ENCODE measurements at regions not wholly inside any gene's neighbourhood (a gene's known extent, or its start where the extent isn't known, plus 50 kb on each side); places are given as distances from the start of the nearest gene placed in this dataset.

- ChIA-PET CTCF (no interaction called here), POLR2A (no interaction called here)
- Histone ChIP-seq H3K27ac (ENCODE audit: low read length in 2 of 2) (no peak overlapping the region), H3K9ac (ENCODE audit: low read length) (no peak overlapping the region), H4K20me1 (ENCODE audit: control insufficient read depth, insufficient read depth, low read length, poor library complexity, severe bottlenecking) (no peaks in the 10 kb centered on the region), H3K9me3 (ENCODE audit: control extremely low read depth in 1 of 3, control insufficient read depth in 2 of 3, insufficient read depth in 1 of 3, low read length in 2 of 3) (peaks cover 0 to 3% (median 0%) of the 10 kb centered on the region in 3 donors), H3K79me2 (ENCODE audit: control insufficient read depth, insufficient read depth, low read length) (no peaks in the 10 kb centered on the region), H3K4me2 (replicated peaks; ENCODE audit: low read depth, low read length, poor library complexity, severe bottlenecking) (no peak overlapping the region), H3K36me3 (replicated peaks in 1 of 2; ENCODE audit: control extremely low read depth in 1 of 2, control insufficient read depth in 1 of 2, extremely low read depth in 1 of 2, insufficient read depth in 2 of 2, low read length in 1 of 2) (no peaks in the 10 kb centered on the region), H3K27me3 (replicated peaks in 1 of 4; ENCODE audit: control extremely low read depth in 1 of 4, control insufficient read depth in 3 of 4, insufficient read depth in 4 of 4, low read length in 3 of 4) (no peaks in the 10 kb centered on the region), H3K4me3 (ENCODE audit: control extremely low read depth in 1 of 5, extremely low read depth in 1 of 5, insufficient read depth in 1 of 5, low read depth in 2 of 5, low read length in 4 of 5) (no peak overlapping the region), H2AFZ (ENCODE audit: insufficient read depth, low read depth, low read length, poor library complexity, severe bottlenecking) (no peak overlapping the region), H3K4me1 (ENCODE audit: control insufficient read depth in 2 of 2, insufficient read depth in 2 of 2, low read length in 2 of 2) (no peaks in the 10 kb centered on the region)
- peaks cover 16% of the 10 kb centered on the region for H3K27me3 Mint-ChIP-seq
- H3K9me3 Mint-ChIP-seq (ENCODE audit: insufficient read depth): no peaks in the 10 kb centered on the region
- ATAC-seq (ENCODE audit: low read depth) (no peak), DNase-seq (no peak)
- no peak overlapping the region for H3K4me3 Mint-ChIP-seq
- no peaks in the 10 kb centered on the region for H3K4me1 Mint-ChIP-seq
- WGBS (ENCODE audit: insufficient coverage): no CpG with 5 or more reads among the region's 2 CpGs
- TF ChIP-seq, protein P1, sequence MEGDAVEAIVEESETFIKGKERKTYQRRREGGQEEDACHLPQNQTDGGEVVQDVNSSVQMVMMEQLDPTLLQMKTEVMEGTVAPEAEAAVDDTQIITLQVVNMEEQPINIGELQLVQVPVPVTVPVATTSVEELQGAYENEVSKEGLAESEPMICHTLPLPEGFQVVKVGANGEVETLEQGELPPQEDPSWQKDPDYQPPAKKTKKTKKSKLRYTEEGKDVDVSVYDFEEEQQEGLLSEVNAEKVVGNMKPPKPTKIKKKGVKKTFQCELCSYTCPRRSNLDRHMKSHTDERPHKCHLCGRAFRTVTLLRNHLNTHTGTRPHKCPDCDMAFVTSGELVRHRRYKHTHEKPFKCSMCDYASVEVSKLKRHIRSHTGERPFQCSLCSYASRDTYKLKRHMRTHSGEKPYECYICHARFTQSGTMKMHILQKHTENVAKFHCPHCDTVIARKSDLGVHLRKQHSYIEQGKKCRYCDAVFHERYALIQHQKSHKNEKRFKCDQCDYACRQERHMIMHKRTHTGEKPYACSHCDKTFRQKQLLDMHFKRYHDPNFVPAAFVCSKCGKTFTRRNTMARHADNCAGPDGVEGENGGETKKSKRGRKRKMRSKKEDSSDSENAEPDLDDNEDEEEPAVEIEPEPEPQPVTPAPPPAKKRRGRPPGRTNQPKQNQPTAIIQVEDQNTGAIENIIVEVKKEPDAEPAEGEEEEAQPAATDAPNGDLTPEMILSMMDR (IDR thresholded peaks at IDR 0.05): no peak
- no peak for TF ChIP-seq EZH2 (IDR thresholded peaks at IDR 0.05; ENCODE audit: borderline replicate concordance, insufficient read depth, low read depth, low read length, poor library complexity, severe bottlenecking)
- intact Hi-C loops (cut with micrococcal nuclease): no loop called here
- no peak overlapping the region for H3K27ac Mint-ChIP-seq
Observed at GRCh38 chr21:32147041-32147440, 131.8 kb downstream of the MIS18A start.

GRCh38 chr21:32144851-32145250 lies 134.0 kb downstream of the MIS18A start:
- H3K4me3 ChIP-seq (ENCODE audit: control extremely low read depth in 1 of 5, extremely low read depth in 1 of 5, insufficient read depth in 1 of 5, low read depth in 2 of 5, low read length in 4 of 5): no peak overlapping the region
- no peak for TF ChIP-seq EZH2 (IDR thresholded peaks at IDR 0.05; ENCODE audit: borderline replicate concordance, insufficient read depth, low read depth, low read length, poor library complexity, severe bottlenecking)
- TF ChIP-seq, protein P1 (IDR thresholded peaks at IDR 0.05): no peak
- CTCF ChIA-PET: no interaction called here
- no peaks in the 10 kb centered on the region for H3K36me3 ChIP-seq (replicated peaks in 1 of 2; ENCODE audit: control extremely low read depth in 1 of 2, control insufficient read depth in 1 of 2, extremely low read depth in 1 of 2, insufficient read depth in 2 of 2, low read length in 1 of 2)
- H3K4me2 ChIP-seq (replicated peaks; ENCODE audit: low read depth, low read length, poor library complexity, severe bottlenecking): no peak overlapping the region
- 60% methylated on average over 1 of the region's 2 CpGs for WGBS (ENCODE audit: insufficient coverage)
- H4K20me1 ChIP-seq (ENCODE audit: control insufficient read depth, insufficient read depth, low read length, poor library complexity, severe bottlenecking): no peaks in the 10 kb centered on the region
- Mint-ChIP-seq H3K9me3 (ENCODE audit: insufficient read depth) (no peaks in the 10 kb centered on the region), H3K4me1 (no peaks in the 10 kb centered on the region), H3K27me3 (peaks cover 16% of the 10 kb centered on the region), H3K4me3 (no peak overlapping the region), H3K27ac (no peak overlapping the region)
- no peak overlapping the region for H2AFZ ChIP-seq (ENCODE audit: insufficient read depth, low read depth, low read length, poor library complexity, severe bottlenecking)
- no peaks in the 10 kb centered on the region for H3K4me1 ChIP-seq (ENCODE audit: control insufficient read depth in 2 of 2, insufficient read depth in 2 of 2, low read length in 2 of 2)
- intact Hi-C loops (cut with micrococcal nuclease): no loop called here
- POLR2A ChIA-PET: no interaction called here
- H3K27me3 ChIP-seq (replicated peaks in 1 of 4; ENCODE audit: control extremely low read depth in 1 of 4, control insufficient read depth in 3 of 4, insufficient read depth in 4 of 4, low read length in 3 of 4): no peaks in the 10 kb centered on the region
- H3K9me3 ChIP-seq (ENCODE audit: control extremely low read depth in 1 of 3, control insufficient read depth in 2 of 3, insufficient read depth in 1 of 3, low read length in 2 of 3): peaks cover 0 to 3% (median 0%) of the 10 kb centered on the region in 3 donors
- ATAC-seq (ENCODE audit: low read depth) (no peak), DNase-seq (no peak)
- H3K27ac ChIP-seq (ENCODE audit: low read length in 2 of 2): no peak overlapping the region
- H3K79me2 ChIP-seq (ENCODE audit: control insufficient read depth, insufficient read depth, low read length): no peaks in the 10 kb centered on the region
- no peak overlapping the region for H3K9ac ChIP-seq (ENCODE audit: low read length)
